ENCODE measurements at regions not wholly inside any gene's neighbourhood (a gene's known extent, or its start where the extent isn't known, plus 50 kb on each side); places are given as distances from the start of the nearest gene placed in this dataset.

DNA sequence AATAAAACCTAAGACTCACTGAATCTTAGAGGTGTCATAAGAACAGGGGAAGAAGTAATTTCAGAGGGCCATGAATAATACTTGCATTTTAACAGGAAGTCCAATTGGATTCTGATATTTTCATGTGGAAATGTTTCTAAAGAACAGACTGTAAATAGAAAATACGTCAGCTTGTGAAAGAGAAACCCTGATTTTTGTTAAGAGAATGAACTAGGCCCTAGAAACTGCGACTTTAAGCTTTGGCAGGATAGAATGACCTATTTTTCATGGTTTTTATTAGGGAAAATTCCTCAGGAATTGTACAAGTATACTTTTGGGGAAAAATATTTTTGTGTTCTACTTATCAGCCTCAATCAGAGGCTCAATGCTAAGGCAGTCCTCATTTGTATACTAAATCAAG is 215.5 kb upstream of the ACTBL2 start:
- H3K36me3 Mint-ChIP-seq (ENCODE audit: insufficient read depth, unreplicated experiment) = peaks cover 15% of the 10 kb centered on the region
- H3K4me3 Mint-ChIP-seq (ENCODE audit: low read depth, unreplicated experiment) = no peak overlapping the region
- no peak overlapping the region for H3K27ac Mint-ChIP-seq (ENCODE audit: unreplicated experiment)
- TF ChIP-seq, protein P1, sequence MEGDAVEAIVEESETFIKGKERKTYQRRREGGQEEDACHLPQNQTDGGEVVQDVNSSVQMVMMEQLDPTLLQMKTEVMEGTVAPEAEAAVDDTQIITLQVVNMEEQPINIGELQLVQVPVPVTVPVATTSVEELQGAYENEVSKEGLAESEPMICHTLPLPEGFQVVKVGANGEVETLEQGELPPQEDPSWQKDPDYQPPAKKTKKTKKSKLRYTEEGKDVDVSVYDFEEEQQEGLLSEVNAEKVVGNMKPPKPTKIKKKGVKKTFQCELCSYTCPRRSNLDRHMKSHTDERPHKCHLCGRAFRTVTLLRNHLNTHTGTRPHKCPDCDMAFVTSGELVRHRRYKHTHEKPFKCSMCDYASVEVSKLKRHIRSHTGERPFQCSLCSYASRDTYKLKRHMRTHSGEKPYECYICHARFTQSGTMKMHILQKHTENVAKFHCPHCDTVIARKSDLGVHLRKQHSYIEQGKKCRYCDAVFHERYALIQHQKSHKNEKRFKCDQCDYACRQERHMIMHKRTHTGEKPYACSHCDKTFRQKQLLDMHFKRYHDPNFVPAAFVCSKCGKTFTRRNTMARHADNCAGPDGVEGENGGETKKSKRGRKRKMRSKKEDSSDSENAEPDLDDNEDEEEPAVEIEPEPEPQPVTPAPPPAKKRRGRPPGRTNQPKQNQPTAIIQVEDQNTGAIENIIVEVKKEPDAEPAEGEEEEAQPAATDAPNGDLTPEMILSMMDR (IDR thresholded peaks at IDR 0.05; ENCODE audit: unreplicated experiment) = no peak
- H3K9me3 Mint-ChIP-seq (ENCODE audit: low read depth, unreplicated experiment) = no peaks in the 10 kb centered on the region
- intact Hi-C loops (cut with micrococcal nuclease; ENCODE audit: unreplicated experiment) = loop anchor here (10.0 kb wide), 1 partner anchor 203 kb away; no protein-coding TSS in a partner anchor
- BruUV-seq (replicated peaks) = no TSS peak
- peaks cover 46% of the 10 kb centered on the region for H3K4me1 Mint-ChIP-seq (ENCODE audit: low read depth, unreplicated experiment)
- DNase-seq = no peak
- no peaks in the 10 kb centered on the region for H3K27me3 Mint-ChIP-seq (ENCODE audit: unreplicated experiment)
- CTCF ChIA-PET = no interaction called here

DNA sequence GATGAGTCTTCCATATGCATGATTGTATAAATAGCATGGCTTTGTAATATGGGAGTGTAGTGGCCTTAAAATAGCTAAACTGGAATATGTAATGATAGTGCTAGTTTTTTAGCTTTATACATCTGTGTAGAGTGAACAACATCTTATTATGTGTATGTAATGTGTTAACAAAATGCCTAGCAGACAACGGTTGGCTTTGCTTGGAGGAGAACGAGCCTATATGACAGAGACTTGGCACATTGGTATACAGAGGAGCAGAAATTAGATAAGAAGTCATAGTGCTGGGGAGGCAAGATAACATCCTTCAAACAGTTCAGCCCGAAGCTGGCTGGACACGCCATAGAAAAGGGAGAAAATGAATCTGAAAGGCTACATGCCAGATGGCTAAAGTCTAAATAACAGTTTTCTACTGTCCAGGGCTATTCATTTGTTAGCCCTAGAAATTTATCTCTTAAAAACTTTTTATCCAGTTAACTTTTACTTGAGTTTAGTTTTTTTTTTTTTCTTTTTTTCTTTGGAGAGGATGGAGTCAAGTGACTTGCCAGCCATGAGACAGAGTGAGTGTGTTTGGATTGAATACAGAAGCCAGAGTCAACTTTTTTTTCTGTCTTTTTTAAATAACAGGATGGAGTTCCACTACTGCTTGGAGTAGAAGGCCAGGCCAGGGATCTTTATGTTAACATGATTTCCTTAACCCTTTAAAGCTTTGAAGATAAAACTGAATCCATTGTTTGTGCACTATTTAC is 214.4 kb upstream of the ACTBL2 start:
- H3K27ac Mint-ChIP-seq (ENCODE audit: unreplicated experiment) = peak overlapping the region; percentile 35
- intact Hi-C loops (cut with micrococcal nuclease; ENCODE audit: unreplicated experiment) = loop anchor here (10.0 kb wide), 1 partner anchor 202 kb away; no protein-coding TSS in a partner anchor
- H3K9me3 Mint-ChIP-seq (ENCODE audit: low read depth, unreplicated experiment) = no peaks in the 10 kb centered on the region
- BruUV-seq (replicated peaks) = no TSS peak
- peaks cover 18% of the 10 kb centered on the region for H3K36me3 Mint-ChIP-seq (ENCODE audit: insufficient read depth, unreplicated experiment)
- H3K4me1 Mint-ChIP-seq (ENCODE audit: low read depth, unreplicated experiment) = peaks cover 55% of the 10 kb centered on the region
- no peaks in the 10 kb centered on the region for H3K27me3 Mint-ChIP-seq (ENCODE audit: unreplicated experiment)
- DNase-seq = no peak
- H3K4me3 Mint-ChIP-seq (ENCODE audit: low read depth, unreplicated experiment) = no peak overlapping the region
- CTCF ChIA-PET = interaction anchor here (0.7 kb wide), 1 partner anchor 545 kb away, joined by 3 read pairs; no protein-coding TSS in a partner anchor
- TF ChIP-seq, protein P1 (IDR thresholded peaks at IDR 0.05; ENCODE audit: unreplicated experiment) = no peak

DNA sequence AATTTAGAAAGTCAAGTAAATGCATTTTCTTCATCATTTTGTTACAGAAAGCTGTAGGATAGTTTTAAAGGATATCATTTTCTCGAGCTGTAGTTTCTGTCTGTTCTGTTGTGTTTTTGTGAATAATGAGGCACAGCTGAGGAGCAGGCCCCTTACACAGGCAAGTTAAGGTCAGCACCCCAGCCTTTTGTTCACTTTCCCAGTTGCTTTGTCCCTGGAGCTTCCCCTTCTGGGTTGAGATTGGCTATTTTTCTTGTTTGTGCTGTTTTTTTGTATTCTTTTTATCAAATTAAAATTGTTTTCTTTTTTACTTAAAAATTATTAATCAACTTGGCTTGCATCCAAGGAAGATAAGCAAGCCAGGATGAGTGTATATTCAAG is 213.8 kb upstream of the ACTBL2 start:
- peak overlapping the region; percentile 35 for H3K27ac Mint-ChIP-seq (ENCODE audit: unreplicated experiment)
- intact Hi-C loops (cut with micrococcal nuclease; ENCODE audit: unreplicated experiment) = loop anchor here (10.0 kb wide), 1 partner anchor 202 kb away; no protein-coding TSS in a partner anchor

DNA sequence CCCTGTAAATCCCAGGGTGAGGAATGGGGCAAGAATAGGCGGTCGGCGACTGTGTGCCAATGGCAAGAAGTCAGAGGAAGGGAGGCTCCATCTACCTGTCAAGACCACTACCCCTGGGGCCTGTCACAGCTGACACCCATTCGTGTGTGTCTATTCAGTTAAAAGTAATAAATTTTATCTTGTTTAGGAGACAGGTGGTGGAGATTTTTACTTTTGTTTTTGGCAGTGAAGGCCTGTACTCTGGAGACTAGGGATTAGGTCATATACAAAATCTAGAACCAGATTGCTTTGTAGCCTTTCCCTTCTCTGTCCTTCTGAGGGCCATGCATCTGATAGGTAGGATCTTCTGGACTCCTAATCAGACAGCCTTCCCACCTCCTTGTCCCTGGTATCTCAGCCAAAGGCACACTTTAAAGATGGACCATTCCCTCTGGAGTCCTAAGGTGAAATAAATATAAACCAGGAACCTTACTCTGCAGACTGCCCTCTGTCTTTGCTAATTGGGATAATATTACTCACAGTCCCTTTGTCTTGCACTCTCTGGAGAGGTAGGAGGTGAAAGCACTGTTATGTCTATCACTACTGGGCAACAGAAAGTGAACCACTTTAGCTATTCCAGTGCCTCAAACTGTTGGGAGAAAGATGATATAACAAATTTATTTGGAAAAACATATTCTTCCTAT is 213.2 kb upstream of the ACTBL2 start:
- no peak for DNase-seq
- peaks cover 18% of the 10 kb centered on the region for H3K36me3 Mint-ChIP-seq (ENCODE audit: insufficient read depth, unreplicated experiment)
- CTCF ChIA-PET = no interaction called here
- BruUV-seq (replicated peaks) = no TSS peak
- H3K9me3 Mint-ChIP-seq (ENCODE audit: low read depth, unreplicated experiment) = no peaks in the 10 kb centered on the region
- H3K27me3 Mint-ChIP-seq (ENCODE audit: unreplicated experiment) = no peaks in the 10 kb centered on the region
- TF ChIP-seq, protein P1 (IDR thresholded peaks at IDR 0.05; ENCODE audit: unreplicated experiment) = no peak
- intact Hi-C loops (cut with micrococcal nuclease; ENCODE audit: unreplicated experiment) = loop anchor here (2.0 to 10.0 kb wide), 2 partner anchors 201 to 397 kb away; no protein-coding TSS in a partner anchor
- H3K4me3 Mint-ChIP-seq (ENCODE audit: low read depth, unreplicated experiment) = no peak overlapping the region
- H3K27ac Mint-ChIP-seq (ENCODE audit: unreplicated experiment) = peak overlapping the region; percentile 98
- peaks cover 62% of the 10 kb centered on the region for H3K4me1 Mint-ChIP-seq (ENCODE audit: low read depth, unreplicated experiment)

More for the DNA sequence above, 213.8 kb upstream of the ACTBL2 start:
- Mint-ChIP-seq H3K36me3 (ENCODE audit: insufficient read depth, unreplicated experiment) (peaks cover 18% of the 10 kb centered on the region), H3K4me3 (ENCODE audit: low read depth, unreplicated experiment) (no peak overlapping the region), H3K4me1 (ENCODE audit: low read depth, unreplicated experiment) (peaks cover 62% of the 10 kb centered on the region), H3K27me3 (ENCODE audit: unreplicated experiment) (no peaks in the 10 kb centered on the region), H3K9me3 (ENCODE audit: low read depth, unreplicated experiment) (no peaks in the 10 kb centered on the region)
- CTCF ChIA-PET = interaction anchor here (0.7 kb wide), 1 partner anchor 545 kb away, joined by 3 read pairs; no protein-coding TSS in a partner anchor
- no peak for DNase-seq
- BruUV-seq (replicated peaks) = no TSS peak
- TF ChIP-seq, protein P1 (IDR thresholded peaks at IDR 0.05; ENCODE audit: unreplicated experiment) = no peak
